ENCODE measurements at regions not wholly inside any gene's neighbourhood (a gene's known extent, or its start where the extent isn't known, plus 50 kb on each side); places are given as distances from the start of the nearest gene placed in this dataset.
"Not testable (repeated sequence)": the region's sequence is repeated elsewhere in the genome, so short reads cannot be mapped to it uniquely, and the experiment has no call there.

GRCh38 chrX:530726-531610 is 99.6 kb upstream of the SHOX start:
- H3K4me1 ChIP-seq (ENCODE audit: insufficient read depth, low read length) = no peaks in the 10 kb centered on the region
- H2AFZ ChIP-seq (ENCODE audit: low read depth, low read length) = no peak overlapping the region
- H3K9me3 ChIP-seq (ENCODE audit: low read length) = no peaks in the 10 kb centered on the region
- no peak overlapping the region for H3K4me3 ChIP-seq (ENCODE audit: low read length)
- H3K36me3 ChIP-seq (ENCODE audit: insufficient read depth, low read length) = no peaks in the 10 kb centered on the region
- no peaks in the 10 kb centered on the region for H3K27me3 ChIP-seq (ENCODE audit: insufficient read depth, low read length)

- Histone ChIP-seq H3K4me3 (ENCODE audit: low read length) (no peak overlapping the region), H2AFZ (ENCODE audit: low read depth, low read length) (no peak overlapping the region), H3K36me3 (ENCODE audit: insufficient read depth, low read length) (no peaks in the 10 kb centered on the region), H3K9me3 (ENCODE audit: low read length) (no peaks in the 10 kb centered on the region), H3K4me1 (ENCODE audit: insufficient read depth, low read length) (no peaks in the 10 kb centered on the region), H3K27me3 (ENCODE audit: insufficient read depth, low read length) (no peaks in the 10 kb centered on the region)
Observed at GRCh38 chrX:531611-531936, 99.0 kb upstream of the SHOX start.

GRCh38 chrX:534804-535203 is 95.8 kb upstream of the SHOX start:
- H3K9me3 ChIP-seq (ENCODE audit: low read length) = no peaks in the 10 kb centered on the region
- H3K36me3 ChIP-seq (ENCODE audit: insufficient read depth, low read length) = no peaks in the 10 kb centered on the region
- no peaks in the 10 kb centered on the region for H3K4me1 ChIP-seq (ENCODE audit: insufficient read depth, low read length)

GRCh38 chrX:536616-537015 is 94.0 kb upstream of the SHOX start:
- no peaks in the 10 kb centered on the region for H3K36me3 ChIP-seq (ENCODE audit: insufficient read depth, low read length)
- H3K4me1 ChIP-seq (ENCODE audit: insufficient read depth, low read length) = no peaks in the 10 kb centered on the region
- H2AFZ ChIP-seq (ENCODE audit: low read depth, low read length) = no peak overlapping the region
- no peak overlapping the region for H3K4me3 ChIP-seq (ENCODE audit: low read length)
- no peaks in the 10 kb centered on the region for H3K27me3 ChIP-seq (ENCODE audit: insufficient read depth, low read length)
- H3K9me3 ChIP-seq (ENCODE audit: low read length) = no peaks in the 10 kb centered on the region

More at GRCh38 chrX:534804-535203, 95.8 kb upstream of the SHOX start:
- Histone ChIP-seq H2AFZ (ENCODE audit: low read depth, low read length) (no peak overlapping the region), H3K4me3 (ENCODE audit: low read length) (no peak overlapping the region), H3K27me3 (ENCODE audit: insufficient read depth, low read length) (no peaks in the 10 kb centered on the region)

- no peaks in the 10 kb centered on the region for H3K4me1 ChIP-seq (ENCODE audit: insufficient read depth, low read length)
- H3K27me3 ChIP-seq (ENCODE audit: insufficient read depth, low read length) = no peaks in the 10 kb centered on the region
- H3K4me3 ChIP-seq (ENCODE audit: low read length) = no peak overlapping the region
- no peak overlapping the region for H2AFZ ChIP-seq (ENCODE audit: low read depth, low read length)
- H3K36me3 ChIP-seq (ENCODE audit: insufficient read depth, low read length) = no peaks in the 10 kb centered on the region
- H3K9me3 ChIP-seq (ENCODE audit: low read length) = no peaks in the 10 kb centered on the region
Observed at GRCh38 chrX:537151-537550, 93.4 kb upstream of the SHOX start.

- Histone ChIP-seq H3K27me3 (ENCODE audit: insufficient read depth, low read length) (no peaks in the 10 kb centered on the region), H3K4me1 (ENCODE audit: insufficient read depth, low read length) (no peaks in the 10 kb centered on the region), H3K4me3 (ENCODE audit: low read length) (no peak overlapping the region), H2AFZ (ENCODE audit: low read depth, low read length) (no peak overlapping the region), H3K9me3 (ENCODE audit: low read length) (no peaks in the 10 kb centered on the region), H3K36me3 (ENCODE audit: insufficient read depth, low read length) (no peaks in the 10 kb centered on the region)
Observed at GRCh38 chrX:538311-538710, 92.3 kb upstream of the SHOX start.

- not testable (repeated sequence) for H2AFZ ChIP-seq (ENCODE audit: low read depth, low read length); H3K9me3 ChIP-seq (ENCODE audit: low read length); H3K36me3 ChIP-seq (ENCODE audit: insufficient read depth, low read length); H3K4me1 ChIP-seq (ENCODE audit: insufficient read depth, low read length); H3K27me3 ChIP-seq (ENCODE audit: insufficient read depth, low read length); H3K4me3 ChIP-seq (ENCODE audit: low read length)
Observed at GRCh38 chrX:541006-541405, 89.6 kb upstream of the SHOX start.

GRCh38 chrX:542179-542578 is 88.4 kb upstream of the SHOX start:
- peaks cover 2% of the 10 kb centered on the region for H3K27me3 ChIP-seq (ENCODE audit: insufficient read depth, low read length)
- H3K36me3 ChIP-seq (ENCODE audit: insufficient read depth, low read length) = no peaks in the 10 kb centered on the region
- no peak overlapping the region for H2AFZ ChIP-seq (ENCODE audit: low read depth, low read length)
- no peaks in the 10 kb centered on the region for H3K9me3 ChIP-seq (ENCODE audit: low read length)
- H3K4me3 ChIP-seq (ENCODE audit: low read length) = no peak overlapping the region
- H3K4me1 ChIP-seq (ENCODE audit: insufficient read depth, low read length) = no peaks in the 10 kb centered on the region

- Histone ChIP-seq H3K4me1 (ENCODE audit: insufficient read depth, low read length) (no peaks in the 10 kb centered on the region), H3K36me3 (ENCODE audit: insufficient read depth, low read length) (no peaks in the 10 kb centered on the region), H3K9me3 (ENCODE audit: low read length) (no peaks in the 10 kb centered on the region), H2AFZ (ENCODE audit: low read depth, low read length) (no peak overlapping the region), H3K4me3 (ENCODE audit: low read length) (no peak overlapping the region), H3K27me3 (ENCODE audit: insufficient read depth, low read length) (peaks cover 2% of the 10 kb centered on the region)
Observed at GRCh38 chrX:545452-545885, 85.1 kb upstream of the SHOX start.

- no peaks in the 10 kb centered on the region for H3K4me1 ChIP-seq (ENCODE audit: insufficient read depth, low read length)
- peaks cover 2% of the 10 kb centered on the region for H3K27me3 ChIP-seq (ENCODE audit: insufficient read depth, low read length)
- H3K9me3 ChIP-seq (ENCODE audit: low read length) = no peaks in the 10 kb centered on the region
Observed at GRCh38 chrX:550514-550913, 80.1 kb upstream of the SHOX start.

GRCh38 chrX:551306-551705 is 79.3 kb upstream of the SHOX start:
- Histone ChIP-seq H3K9me3 (ENCODE audit: low read length) (no peaks in the 10 kb centered on the region), H2AFZ (ENCODE audit: low read depth, low read length) (no peak overlapping the region), H3K27me3 (ENCODE audit: insufficient read depth, low read length) (peaks cover 2% of the 10 kb centered on the region), H3K4me1 (ENCODE audit: insufficient read depth, low read length) (no peaks in the 10 kb centered on the region), H3K36me3 (ENCODE audit: insufficient read depth, low read length) (no peaks in the 10 kb centered on the region), H3K4me3 (ENCODE audit: low read length) (no peak overlapping the region)

More at GRCh38 chrX:550514-550913, 80.1 kb upstream of the SHOX start:
- H3K4me3 ChIP-seq (ENCODE audit: low read length) = no peak overlapping the region
- no peaks in the 10 kb centered on the region for H3K36me3 ChIP-seq (ENCODE audit: insufficient read depth, low read length)
- H2AFZ ChIP-seq (ENCODE audit: low read depth, low read length) = no peak overlapping the region

- Histone ChIP-seq H3K4me3 (ENCODE audit: low read length) (no peak overlapping the region), H2AFZ (ENCODE audit: low read depth, low read length) (no peak overlapping the region), H3K27me3 (ENCODE audit: insufficient read depth, low read length) (no peaks in the 10 kb centered on the region), H3K36me3 (ENCODE audit: insufficient read depth, low read length) (no peaks in the 10 kb centered on the region), H3K4me1 (ENCODE audit: insufficient read depth, low read length) (no peaks in the 10 kb centered on the region), H3K9me3 (ENCODE audit: low read length) (no peaks in the 10 kb centered on the region)
Observed at GRCh38 chrX:552496-552895, 78.1 kb upstream of the SHOX start.

- H2AFZ ChIP-seq (ENCODE audit: low read depth, low read length) = no peak overlapping the region
- H3K4me1 ChIP-seq (ENCODE audit: insufficient read depth, low read length) = no peaks in the 10 kb centered on the region
- H3K27me3 ChIP-seq (ENCODE audit: insufficient read depth, low read length) = no peaks in the 10 kb centered on the region
- H3K36me3 ChIP-seq (ENCODE audit: insufficient read depth, low read length) = no peaks in the 10 kb centered on the region
- no peaks in the 10 kb centered on the region for H3K9me3 ChIP-seq (ENCODE audit: low read length)
- no peak overlapping the region for H3K4me3 ChIP-seq (ENCODE audit: low read length)
Observed at GRCh38 chrX:554271-554670, 76.3 kb upstream of the SHOX start.
